H1 (cell line): ENCODE measurements at regions not wholly inside any gene's neighbourhood (a gene's known extent, or its start where the extent isn't known, plus 50 kb on each side); places are given as distances from the start of the nearest gene placed in this dataset.

ENCODE experiments used
- CTCF ChIA-PET: fragments of 300-600 bp; sonication (Branson Sonifier 250); formaldehyde crosslinking; loops from one replicate; lab custom pipeline; 2021; ENCODE audit not compliant: partially characterized antibody; lab: Charles Lee
- POLR2A ChIA-PET: fragments of 300-600 bp; sonication (Branson Sonifier 250); formaldehyde crosslinking; loops from one replicate; lab custom pipeline; 2021; ENCODE audit warnings: inconsistent platforms; ENCODE audit not compliant: partially characterized antibody; lab: Charles Lee
- DNase-seq, 2 experiments: peaks; one replicate each; pipeline versions ENCODE4 v3.0.0 to v3.0.0-alpha.2; 2010 to 2022; ENCODE audit warnings: low spot score in 2 of 2, low read depth in 1 of 2, mixed read lengths in 1 of 2
- FAIRE-seq: peaks from 2 replicates; lab custom pipeline; 2011; peaks lifted over from hg19 to GRCh38; lab: Jason Lieb, UNC
- H2AFZ ChIP-seq: 2 replicates; pipeline ENCODE4 v1.8.1; 2012; ENCODE audit warnings: low read length, inconsistent platforms
- H2AK5ac ChIP-seq: 2 replicates; pipeline ENCODE4 v1.6.1; 2013; ENCODE audit warnings: low read depth, low read length
- H2BK120ac ChIP-seq: replicated peaks from 2 replicates; pipeline ENCODE3; 2013; ENCODE audit warnings: low read depth, low read length, inconsistent platforms
- H2BK12ac ChIP-seq: 2 replicates; pipeline ENCODE4 v1.6.1; 2013; ENCODE audit warnings: low read depth, low read length
- H2BK15ac ChIP-seq: 2 replicates; pipeline ENCODE4 v1.6.1; 2013; ENCODE audit warnings: low read length
- H2BK20ac ChIP-seq: 2 replicates; pipeline ENCODE4 v1.6.1; 2013; ENCODE audit warnings: low read length
- H2BK5ac ChIP-seq: 2 replicates; pipeline ENCODE4 v1.6.1; 2013; ENCODE audit warnings: low read depth, low read length
- H3K14ac ChIP-seq: 2 replicates; pipeline ENCODE4 v1.6.1; 2013; ENCODE audit warnings: inconsistent platforms; ENCODE audit not compliant: insufficient read length
- H3K18ac ChIP-seq: 2 replicates; pipeline ENCODE4 v1.6.1; 2013; ENCODE audit warnings: low read length; ENCODE audit errors: extremely low read depth
- H3K23ac ChIP-seq: 2 replicates; pipeline ENCODE4 v1.6.1; 2013; ENCODE audit warnings: inconsistent platforms; ENCODE audit not compliant: insufficient read length
- H3K23me2 ChIP-seq: 2 replicates; pipeline ENCODE4 v1.6.1; 2013; ENCODE audit warnings: low read depth, low read length
- H3K27ac ChIP-seq: 2 replicates; pipeline ENCODE4 v1.6.1; 2011; ENCODE audit warnings: low read depth, low read length, inconsistent platforms
- H3K27me3 ChIP-seq, 4 experiments: replicated peaks in 1 of 4; 1 replicate in 1 of 4; 2 replicates in 3 of 4; pipeline versions ENCODE4 v1.6.1 to v1.8.1; 2011 to 2013; ENCODE audit warnings: low read length in 3 of 4, mild to moderate bottlenecking in 3 of 4, inconsistent platforms in 2 of 4, mixed read lengths in 2 of 4, moderate library complexity in 1 of 4; ENCODE audit not compliant: control insufficient read depth in 3 of 4, insufficient read depth in 3 of 4; ENCODE audit errors: extremely low read depth in 1 of 4
- H3K36me3 ChIP-seq, 4 experiments: 2 replicates each; pipeline versions ENCODE4 v1.6.1 to v1.8.1; 2011 to 2013; ENCODE audit warnings: mild to moderate bottlenecking in 4 of 4, low read length in 3 of 4, moderate library complexity in 2 of 4, control low read depth in 1 of 4, inconsistent platforms in 1 of 4; ENCODE audit not compliant: insufficient read depth in 4 of 4, control insufficient read depth in 2 of 4
- H3K4ac ChIP-seq: replicated peaks from 2 replicates; pipeline ENCODE3; 2013; ENCODE audit warnings: low read length, low read depth, mixed read lengths, inconsistent platforms; ENCODE audit not compliant: insufficient read length
- H3K4me1 ChIP-seq, 4 experiments: replicated peaks in 1 of 4; 1 replicate in 1 of 4; 2 replicates in 3 of 4; pipeline versions ENCODE4 v1.6.1 to v1.8.1; 2011 to 2013; ENCODE audit warnings: low read length in 3 of 4, inconsistent platforms in 2 of 4, mixed read lengths in 1 of 4; ENCODE audit not compliant: insufficient read depth in 4 of 4, control insufficient read depth in 3 of 4
- H3K4me2 ChIP-seq, 2 experiments: 2 replicates each; pipeline versions ENCODE4 v1.6.1 to v1.8.1; 2011 to 2013; ENCODE audit warnings: low read depth in 2 of 2, low read length in 2 of 2, control low read depth in 1 of 2, inconsistent platforms in 1 of 2, mild to moderate bottlenecking in 1 of 2; ENCODE audit not compliant: insufficient read depth in 1 of 2
- H3K4me3 ChIP-seq, 4 experiments: fragments of 200-600, 300-600 bp in 1 of 4; sonication (generic), shearing (Covaris generic), sonication (Bioruptor Twin) in 1 of 4; 2 replicates each; pipeline versions ENCODE4 v1.5.1 to v1.8.1; 2011 to 2016; ENCODE audit warnings: low read length in 4 of 4, low read depth in 3 of 4, control low read depth in 2 of 4, inconsistent platforms in 2 of 4, mild to moderate bottlenecking in 2 of 4, mixed read lengths in 1 of 4, moderate library complexity in 1 of 4; ENCODE audit not compliant: insufficient read depth in 2 of 4; ENCODE audit errors: extremely low read depth in 1 of 4
- H3K56ac ChIP-seq: replicated peaks from 2 replicates; pipeline ENCODE3; 2013; ENCODE audit warnings: low read depth, mild to moderate bottlenecking, mixed read lengths, low read length, inconsistent platforms; ENCODE audit not compliant: insufficient read length
- H3K79me1 ChIP-seq: 2 replicates; pipeline ENCODE4 v1.6.1; 2013; ENCODE audit warnings: low read depth, low read length, control low read depth
- H3K79me2 ChIP-seq, 2 experiments: 2 replicates each; pipeline versions ENCODE4 v1.6.1 to v1.8.1; 2012 to 2013; ENCODE audit warnings: low read length in 2 of 2, mild to moderate bottlenecking in 2 of 2, inconsistent platforms in 1 of 2; ENCODE audit not compliant: insufficient read depth in 2 of 2, control insufficient read depth in 1 of 2
- H3K9ac ChIP-seq, 4 experiments: replicated peaks in 1 of 4; 1 replicate in 1 of 4; 2 replicates in 3 of 4; pipeline versions ENCODE4 v1.6.1 to v1.8.1; 2011 to 2013; ENCODE audit warnings: low read depth in 3 of 4, low read length in 3 of 4, control low read depth in 2 of 4, mild to moderate bottlenecking in 2 of 4, moderate library complexity in 2 of 4, inconsistent platforms in 1 of 4; ENCODE audit errors: extremely low read depth in 1 of 4
- H3K9me3 ChIP-seq, 2 experiments: 2 replicates each; pipeline versions ENCODE4 v1.6.1 to v1.8.1; 2012 to 2013; ENCODE audit warnings: mild to moderate bottlenecking in 2 of 2, moderate library complexity in 2 of 2, control low read depth in 1 of 2, inconsistent platforms in 1 of 2, low read depth in 1 of 2, low read length in 1 of 2, mixed read lengths in 1 of 2; ENCODE audit not compliant: insufficient read depth in 2 of 2
- H4K20me1 ChIP-seq, 2 experiments: replicated peaks in 1 of 2; 2 replicates each; pipeline versions ENCODE3 to v1.8.1; 2011 to 2013; ENCODE audit warnings: inconsistent platforms in 2 of 2, low read length in 2 of 2, mild to moderate bottlenecking in 1 of 2; ENCODE audit not compliant: insufficient read depth in 2 of 2, control insufficient read depth in 1 of 2
- H4K5ac ChIP-seq: 2 replicates; pipeline ENCODE4 v1.6.1; 2013; ENCODE audit warnings: low read length, low read depth, mixed read lengths, inconsistent platforms; ENCODE audit not compliant: insufficient read length
- H4K8ac ChIP-seq: 2 replicates; pipeline ENCODE4 v1.8.0; 2013; ENCODE audit warnings: mild to moderate bottlenecking, moderate library complexity, low read length, inconsistent platforms; ENCODE audit not compliant: insufficient read depth; ENCODE audit errors: extremely low read depth
- H4K91ac ChIP-seq: replicated peaks from 2 replicates; pipeline ENCODE3; 2013; ENCODE audit warnings: low read length, mixed read lengths, inconsistent platforms; ENCODE audit not compliant: insufficient read length
- EZH2 ChIP-seq: fragments of 200-600 bp; sonication (generic); IDR thresholded peaks from 2 replicates; pipeline ENCODE4 v1.7.1; 2012; ENCODE audit warnings: low read depth, mild to moderate bottlenecking, moderate library complexity, low read length, inconsistent platforms; ENCODE audit not compliant: severe bottlenecking
- JUND ChIP-seq: IDR thresholded peaks from 2 replicates; pipeline ENCODE4 v1.6.1; 2011; ENCODE audit warnings: mild to moderate bottlenecking, improper control_type of control experiment, low read length
- MAX ChIP-seq: IDR thresholded peaks from 2 replicates; pipeline ENCODE4 v1.6.1; 2012; ENCODE audit warnings: inconsistent platforms
- RBBP5 ChIP-seq: IDR thresholded peaks from 2 replicates; pipeline ENCODE4 v1.7.1; 2012; ENCODE audit warnings: low read depth, mild to moderate bottlenecking, inconsistent platforms, low read length, moderate library complexity, borderline replicate concordance
- WGBS, 2 experiments: shearing (Covaris generic) in 1 of 2; methylation state at CpG; one replicate each; pipeline versions ENCODE4 v1.1.6 to v1.1.7; 2013 to 2015; ENCODE audit warnings: low lambda C conversion rate in 2 of 2, mixed read lengths in 2 of 2, inconsistent platforms in 1 of 2, low coverage in 1 of 2, missing lambda C conversion rate in 1 of 2; ENCODE audit not compliant: insufficient replicate concordance in 2 of 2, insufficient coverage in 1 of 2, insufficient read length in 1 of 2; ENCODE audit errors: extremely low coverage in 1 of 2, missing lambda C conversion rate in 1 of 2; 5-methylcytosine and 5-hydroxymethylcytosine counted together

- Histone ChIP-seq H2AK5ac (no peak overlapping the region), H3K4me1 (no peaks in the 10 kb centered on the region), H3K4me3 (no peak overlapping the region), H3K36me3 (no peaks in the 10 kb centered on the region), H3K18ac (no peak overlapping the region), H3K23ac (no peak overlapping the region), H3K27me3 (no peaks in the 10 kb centered on the region), H2BK20ac (no peak overlapping the region), H4K20me1 (no peaks in the 10 kb centered on the region), H3K9ac (no peak overlapping the region), H3K79me2 (no peaks in the 10 kb centered on the region), H2BK120ac (no peak overlapping the region), H2BK12ac (no peak overlapping the region), H3K79me1 (no peaks in the 10 kb centered on the region), H3K56ac (no peak overlapping the region), H4K5ac (no peak overlapping the region), H2BK5ac (no peak overlapping the region), H2AFZ (no peak overlapping the region), H3K14ac (no peak overlapping the region), H3K9me3 (no peaks in the 10 kb centered on the region), H2BK15ac (no peak overlapping the region), H4K91ac (no peak overlapping the region), H4K8ac (no peak overlapping the region), H3K4me2 (no peak overlapping the region), H3K23me2 (no peaks in the 10 kb centered on the region), H3K27ac (no peak overlapping the region), H3K4ac (no peak overlapping the region)
- 86% methylated on average over 3 of the region's 3 CpGs; no CpG with 5 or more reads in 1 of the 2 experiments for WGBS, 2 experiments
- DNase-seq (no peak), FAIRE-seq (no peak)
- ChIA-PET POLR2A (no interaction called here), CTCF (no interaction called here)
- TF ChIP-seq RBBP5 (no peak), EZH2 (no peak), MAX (no peak), JUND (no peak)
Measured at GRCh38 chr15:35606450-35606779, 60.5 kb upstream of the DPH6 start.
